Nephron (organoid): ENCODE measurements at regions not wholly inside any gene's neighbourhood (a gene's known extent, or its start where the extent isn't known, plus 50 kb on each side); places are given as distances from the start of the nearest gene placed in this dataset.

Experiments
- H3K27ac Mint-ChIP-seq, 3 experiments: 2 replicates each; pipeline ENCODE4 v1.8.0; 2020; ENCODE audit warnings: mixed read lengths in 3 of 3, mild to moderate bottlenecking in 2 of 3, moderate library complexity in 1 of 3
- H3K27me3 Mint-ChIP-seq: 2 replicates; pipeline ENCODE4 v1.8.0; 2021; ENCODE audit warnings: low read depth, mild to moderate bottlenecking, moderate library complexity, mixed read lengths
- H3K36me3 Mint-ChIP-seq: 2 replicates; pipeline ENCODE4 v1.8.0; 2020; ENCODE audit warnings: low read depth, mixed read lengths
- H3K4me1 Mint-ChIP-seq: 2 replicates; pipeline ENCODE4 v1.8.0; 2020; ENCODE audit warnings: mixed read lengths
- H3K4me3 Mint-ChIP-seq, 3 experiments: 2 replicates each; pipeline ENCODE4 v1.8.0; 2020; ENCODE audit warnings: mild to moderate bottlenecking in 3 of 3, mixed read lengths in 3 of 3, moderate library complexity in 2 of 3
- H3K9me3 Mint-ChIP-seq: 2 replicates; pipeline ENCODE4 v1.8.0; 2020; ENCODE audit warnings: mixed read lengths
- TF ChIP-seq, protein P1 (sequence below), 3 experiments: fragments of 200-600 bp; sonication (generic); IDR thresholded peaks; one replicate each; pipeline ENCODE4 v1.5.0; 2021; ENCODE audit warnings: antibody characterized with exemption in 3 of 3; ENCODE audit not compliant: unreplicated experiment in 3 of 3

- no peaks in the 10 kb centered on the region for H3K27me3 Mint-ChIP-seq
- H3K27ac Mint-ChIP-seq, result no peak overlapping the region
- TF ChIP-seq, protein P1, sequence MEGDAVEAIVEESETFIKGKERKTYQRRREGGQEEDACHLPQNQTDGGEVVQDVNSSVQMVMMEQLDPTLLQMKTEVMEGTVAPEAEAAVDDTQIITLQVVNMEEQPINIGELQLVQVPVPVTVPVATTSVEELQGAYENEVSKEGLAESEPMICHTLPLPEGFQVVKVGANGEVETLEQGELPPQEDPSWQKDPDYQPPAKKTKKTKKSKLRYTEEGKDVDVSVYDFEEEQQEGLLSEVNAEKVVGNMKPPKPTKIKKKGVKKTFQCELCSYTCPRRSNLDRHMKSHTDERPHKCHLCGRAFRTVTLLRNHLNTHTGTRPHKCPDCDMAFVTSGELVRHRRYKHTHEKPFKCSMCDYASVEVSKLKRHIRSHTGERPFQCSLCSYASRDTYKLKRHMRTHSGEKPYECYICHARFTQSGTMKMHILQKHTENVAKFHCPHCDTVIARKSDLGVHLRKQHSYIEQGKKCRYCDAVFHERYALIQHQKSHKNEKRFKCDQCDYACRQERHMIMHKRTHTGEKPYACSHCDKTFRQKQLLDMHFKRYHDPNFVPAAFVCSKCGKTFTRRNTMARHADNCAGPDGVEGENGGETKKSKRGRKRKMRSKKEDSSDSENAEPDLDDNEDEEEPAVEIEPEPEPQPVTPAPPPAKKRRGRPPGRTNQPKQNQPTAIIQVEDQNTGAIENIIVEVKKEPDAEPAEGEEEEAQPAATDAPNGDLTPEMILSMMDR (IDR thresholded peaks at IDR 0.05; ENCODE audit: unreplicated experiment in 3 of 3), result no peak
- no peaks in the 10 kb centered on the region for H3K36me3 Mint-ChIP-seq
- H3K4me3 Mint-ChIP-seq, result no peak overlapping the region
- H3K9me3 Mint-ChIP-seq, result no peaks in the 10 kb centered on the region
- H3K4me1 Mint-ChIP-seq, result no peaks in the 10 kb centered on the region
Observed at GRCh38 chr2:57899898-57900297, 146.7 kb upstream of the VRK2 start.

DNA sequence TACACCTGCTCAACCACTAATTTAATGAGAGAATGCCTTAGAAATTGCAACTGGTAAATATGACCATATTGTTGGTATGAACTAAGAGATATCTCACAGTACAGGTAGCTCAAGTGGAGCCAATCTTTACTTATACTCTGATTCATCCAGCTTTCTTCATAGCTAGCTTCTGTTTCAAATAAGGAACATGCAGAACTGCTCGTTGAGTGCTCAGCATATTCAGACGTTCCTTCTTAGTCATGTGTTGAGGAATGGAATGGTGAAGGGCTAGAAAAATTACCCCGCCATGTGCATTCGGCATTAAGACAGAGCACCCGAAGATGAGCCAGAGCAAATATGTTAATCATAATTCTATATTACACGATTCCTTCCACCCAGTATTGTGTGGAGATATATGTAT, 144.0 kb upstream of the VRK2 start:
- no peaks in the 10 kb centered on the region for H3K9me3 Mint-ChIP-seq
- H3K36me3 Mint-ChIP-seq, result no peaks in the 10 kb centered on the region
- no peaks in the 10 kb centered on the region for H3K27me3 Mint-ChIP-seq
- TF ChIP-seq, protein P1 (IDR thresholded peaks at IDR 0.05; ENCODE audit: unreplicated experiment in 3 of 3), result no peak
- no peak overlapping the region for H3K27ac Mint-ChIP-seq
- H3K4me3 Mint-ChIP-seq, result no peak overlapping the region
- H3K4me1 Mint-ChIP-seq, result peaks cover 8% of the 10 kb centered on the region

DNA sequence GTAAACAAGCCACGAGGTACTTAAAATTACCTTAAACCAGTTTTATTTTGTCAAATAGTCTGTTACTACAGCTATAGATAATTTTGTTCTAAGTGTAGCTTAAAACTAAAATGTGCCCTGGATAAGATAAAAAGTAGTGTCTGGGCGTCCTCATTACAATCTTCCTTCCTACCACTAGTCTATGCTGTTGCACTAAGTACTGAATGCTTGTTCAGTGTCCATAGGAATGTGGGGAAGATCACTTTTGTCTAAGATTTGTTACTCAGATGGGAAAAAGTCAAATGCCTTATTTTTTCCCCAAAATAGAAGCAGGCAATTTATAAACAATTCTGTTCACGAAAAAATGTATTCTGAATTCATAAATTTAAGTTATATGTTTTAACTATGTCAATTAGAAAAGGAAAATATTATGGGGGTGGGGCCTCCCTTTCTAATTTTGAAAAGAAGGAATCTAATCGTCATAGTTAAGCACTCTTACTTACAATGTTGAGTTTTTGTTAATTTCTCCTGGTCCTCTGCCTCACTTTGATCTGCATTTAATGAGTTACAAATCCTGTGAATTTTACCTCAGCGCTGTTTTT, 140.4 kb upstream of the VRK2 start:
- Mint-ChIP-seq H3K36me3 (no peaks in the 10 kb centered on the region), H3K9me3 (no peaks in the 10 kb centered on the region), H3K4me3 (no peak overlapping the region), H3K4me1 (peaks cover 8% of the 10 kb centered on the region), H3K27ac (no peak overlapping the region), H3K27me3 (no peaks in the 10 kb centered on the region)
- TF ChIP-seq, protein P1 (IDR thresholded peaks at IDR 0.05; ENCODE audit: unreplicated experiment in 3 of 3), result peak; percentile 79 to 83 (median 82)

- TF ChIP-seq, protein P1 (IDR thresholded peaks at IDR 0.05; ENCODE audit: unreplicated experiment in 3 of 3), result no peak
- no peaks in the 10 kb centered on the region for H3K36me3 Mint-ChIP-seq
- no peak overlapping the region for H3K27ac Mint-ChIP-seq
- no peak overlapping the region for H3K4me3 Mint-ChIP-seq
- no peaks in the 10 kb centered on the region for H3K27me3 Mint-ChIP-seq
- no peaks in the 10 kb centered on the region for H3K9me3 Mint-ChIP-seq
- H3K4me1 Mint-ChIP-seq, result peaks cover 8% of the 10 kb centered on the region
Observed at GRCh38 chr2:57907411-57907810, 139.2 kb upstream of the VRK2 start.

DNA sequence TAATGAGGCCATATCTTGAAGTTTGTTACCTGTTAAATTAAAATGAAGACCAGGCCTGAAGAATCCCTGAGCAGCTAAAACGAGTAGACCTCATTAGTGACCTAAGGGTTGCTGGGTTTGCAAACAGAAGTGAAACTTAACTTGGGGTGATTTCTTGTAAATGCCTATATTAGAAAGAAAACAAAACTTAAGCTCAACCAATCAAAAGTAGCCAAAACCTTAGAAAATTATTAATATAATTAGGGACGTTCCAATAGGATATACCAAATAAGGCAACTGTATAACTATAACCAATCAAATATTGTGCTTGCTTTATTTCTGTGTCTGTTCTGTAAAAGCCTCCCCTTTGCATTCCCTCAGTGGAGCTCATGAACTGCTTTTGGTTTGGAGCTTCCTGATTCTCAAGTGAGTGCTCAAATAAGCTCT, 137.9 kb upstream of the VRK2 start:
- TF ChIP-seq, protein P1 (IDR thresholded peaks at IDR 0.05; ENCODE audit: unreplicated experiment in 3 of 3), result no peak
- Mint-ChIP-seq H3K4me3 (no peak overlapping the region), H3K4me1 (peaks cover 8% of the 10 kb centered on the region), H3K27me3 (no peaks in the 10 kb centered on the region), H3K36me3 (no peaks in the 10 kb centered on the region), H3K9me3 (no peaks in the 10 kb centered on the region), H3K27ac (no peak overlapping the region)

DNA sequence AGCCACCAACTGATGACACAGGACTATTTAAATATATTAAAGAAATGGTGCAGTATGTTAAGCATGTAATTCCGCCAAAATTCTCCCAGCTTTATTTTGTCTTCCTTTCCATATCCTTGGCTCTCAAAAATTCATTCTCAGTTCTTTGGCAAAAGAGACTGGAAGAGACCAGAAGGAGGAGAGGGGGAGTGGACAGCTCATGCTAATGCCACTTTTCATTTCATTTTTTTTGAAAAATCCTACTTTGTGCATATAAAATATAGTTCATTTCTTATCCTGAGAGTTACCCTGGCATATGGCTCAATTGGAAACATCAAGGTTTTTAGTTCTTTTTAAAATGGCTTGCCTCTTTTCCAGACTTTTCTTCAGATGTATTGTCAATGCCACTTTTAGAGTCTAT, 128.5 kb upstream of the VRK2 start:
- no peak overlapping the region for H3K4me3 Mint-ChIP-seq
- no peaks in the 10 kb centered on the region for H3K27me3 Mint-ChIP-seq
- no peak overlapping the region for H3K27ac Mint-ChIP-seq

More for the DNA sequence above, 128.5 kb upstream of the VRK2 start:
- no peaks in the 10 kb centered on the region for H3K36me3 Mint-ChIP-seq
- TF ChIP-seq, protein P1 (IDR thresholded peaks at IDR 0.05; ENCODE audit: unreplicated experiment in 3 of 3), result no peak
- H3K4me1 Mint-ChIP-seq, result no peaks in the 10 kb centered on the region
- no peaks in the 10 kb centered on the region for H3K9me3 Mint-ChIP-seq
